ENCODE measurements at regions not wholly inside any gene's neighbourhood (a gene's known extent, or its start where the extent isn't known, plus 50 kb on each side); places are given as distances from the start of the nearest gene placed in this dataset.
A peak's percentile ranks its signal among the peaks of the same experiment; 100 is the strongest.

GRCh38 chr15:46265664-46266347 lies 631.0 kb downstream of the SQOR start:
- no peak for DNase-seq

GRCh38 chr15:46266661-46267060 lies 631.8 kb downstream of the SQOR start:
- DNase-seq = no peak

- DNase-seq = no peak
Measured at GRCh38 chr15:46270481-46271147, 635.8 kb downstream of the SQOR start.

GRCh38 chr15:46275701-46276100 lies 640.9 kb downstream of the SQOR start:
- DNase-seq = no peak

DNA sequence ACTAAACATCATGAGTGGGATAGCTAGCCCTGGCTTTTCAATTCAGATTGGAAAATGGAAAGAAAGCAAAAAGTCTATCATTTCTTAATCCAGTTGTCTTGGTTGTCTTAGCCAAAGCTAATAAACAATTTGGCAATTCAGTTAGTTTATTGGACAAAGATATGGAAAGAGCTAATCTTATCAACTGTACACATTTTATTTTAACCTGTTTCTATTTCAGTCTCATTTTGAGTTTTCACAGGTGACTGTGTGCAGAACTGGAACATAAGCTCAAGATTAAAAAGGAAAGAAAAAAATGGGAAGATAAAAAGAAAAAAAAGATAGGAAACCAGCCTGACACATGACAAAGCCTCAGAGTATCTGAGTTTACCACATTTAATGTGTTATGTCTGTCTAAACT lies 642.6 kb downstream of the SQOR start:
- no peak for DNase-seq

DNA sequence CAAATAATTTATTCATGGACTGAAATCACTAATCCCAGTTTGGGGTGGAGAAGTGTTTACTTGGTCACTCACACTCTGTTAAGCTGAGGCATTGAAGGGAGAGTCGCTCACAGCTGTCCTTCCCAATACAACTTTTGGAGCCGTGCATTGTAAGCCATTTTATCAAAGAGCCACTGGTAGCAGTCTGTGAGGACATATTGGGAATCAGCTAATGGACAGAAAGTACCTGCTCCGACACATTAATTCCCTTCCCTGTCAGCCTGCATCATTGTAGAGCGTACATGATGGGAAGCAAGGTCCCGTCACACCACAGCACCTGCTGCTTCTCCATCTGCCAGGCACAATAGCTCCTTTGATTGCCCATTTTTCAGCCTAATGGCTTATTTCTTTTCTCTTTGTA lies 643.2 kb downstream of the SQOR start:
- DNase-seq = peak; percentile 83

DNA sequence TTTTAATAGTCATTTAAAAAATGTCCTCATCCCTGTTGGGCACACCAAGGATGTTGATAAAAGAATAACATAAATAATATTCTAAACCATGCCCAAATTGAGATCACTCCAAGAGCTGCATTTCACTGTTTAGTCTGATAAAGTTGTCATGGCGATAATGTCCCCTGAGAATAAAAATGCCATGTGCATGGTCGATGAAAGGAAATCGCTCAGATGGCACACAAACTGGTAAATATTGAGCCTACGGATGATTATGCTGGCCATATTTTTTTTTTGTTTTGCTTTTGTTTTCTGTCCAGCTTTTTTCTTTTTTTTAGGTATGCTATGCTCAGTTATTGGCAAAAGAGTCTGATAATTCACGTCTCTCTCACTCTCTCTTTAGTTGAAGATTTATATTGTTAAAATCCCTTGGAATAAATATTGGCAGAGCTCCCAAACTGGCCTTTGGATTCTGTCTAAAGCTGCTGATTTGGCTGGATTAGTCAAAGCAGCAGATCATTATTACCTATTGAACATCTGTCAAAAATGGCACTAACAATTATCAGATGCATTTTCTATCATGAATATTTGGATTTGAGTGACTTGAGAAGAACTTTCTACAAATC lies 643.8 kb downstream of the SQOR start:
- peak; percentile 82 for DNase-seq

DNA sequence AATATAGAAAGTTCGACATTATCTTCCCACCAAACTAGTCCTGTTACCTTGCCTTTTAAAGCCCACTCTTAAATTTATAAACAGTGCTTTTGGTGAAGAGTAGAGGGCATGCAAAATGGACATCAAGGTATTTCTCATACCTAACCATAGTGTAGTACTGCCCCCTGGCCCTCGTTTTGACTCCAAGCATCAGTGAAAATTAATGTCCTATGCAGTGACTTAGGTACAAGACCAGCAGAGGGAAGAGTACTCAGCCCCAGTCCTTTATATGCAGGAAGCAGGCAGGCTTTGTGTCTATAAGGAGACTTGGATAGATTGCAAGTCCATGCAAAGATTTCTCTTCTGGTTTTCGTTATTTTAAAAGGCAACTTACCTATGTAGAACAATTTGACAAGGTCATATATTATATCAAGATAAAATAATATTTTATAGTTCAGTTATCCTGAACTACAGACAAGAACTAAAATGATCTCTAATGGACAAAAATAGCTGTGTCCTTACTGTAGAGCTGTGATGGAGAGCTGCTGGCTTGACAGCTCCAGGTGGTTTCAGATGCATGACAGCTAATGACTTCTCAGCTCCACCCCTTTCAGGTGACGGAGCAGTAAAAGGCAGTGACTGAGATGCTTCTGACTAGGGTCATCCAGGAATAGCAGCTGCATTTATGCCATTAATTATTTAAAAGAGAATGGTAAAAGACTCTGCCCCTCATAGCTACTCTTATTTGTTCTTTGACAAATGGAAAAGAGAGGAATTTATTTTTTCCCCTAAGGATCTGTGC lies 646.1 kb downstream of the SQOR start:
- DNase-seq = peak; percentile 81

DNA sequence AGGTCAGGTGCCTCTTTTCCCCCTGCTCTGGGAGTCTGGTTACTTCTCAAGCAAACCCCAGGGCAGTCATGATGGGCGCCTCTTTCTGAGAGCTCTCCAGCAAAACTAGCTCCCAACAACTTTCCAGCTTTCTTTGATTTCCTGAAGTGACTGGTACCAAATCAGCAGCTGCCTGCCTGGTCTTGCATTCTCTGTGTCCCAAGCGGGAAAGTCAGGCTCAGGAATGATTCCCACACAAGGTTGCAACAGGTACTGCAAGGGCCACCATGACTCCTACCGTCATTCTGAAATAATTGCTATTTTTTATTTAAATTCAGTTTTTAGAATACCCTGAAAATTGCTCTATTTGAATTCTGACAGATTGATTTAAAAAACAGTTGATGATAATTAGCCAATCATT lies 658.7 kb downstream of the SQOR start:
- no peak for DNase-seq

- DNase-seq = no peak
Measured at GRCh38 chr15:46296002-46296401, 661.2 kb downstream of the SQOR start.

DNA sequence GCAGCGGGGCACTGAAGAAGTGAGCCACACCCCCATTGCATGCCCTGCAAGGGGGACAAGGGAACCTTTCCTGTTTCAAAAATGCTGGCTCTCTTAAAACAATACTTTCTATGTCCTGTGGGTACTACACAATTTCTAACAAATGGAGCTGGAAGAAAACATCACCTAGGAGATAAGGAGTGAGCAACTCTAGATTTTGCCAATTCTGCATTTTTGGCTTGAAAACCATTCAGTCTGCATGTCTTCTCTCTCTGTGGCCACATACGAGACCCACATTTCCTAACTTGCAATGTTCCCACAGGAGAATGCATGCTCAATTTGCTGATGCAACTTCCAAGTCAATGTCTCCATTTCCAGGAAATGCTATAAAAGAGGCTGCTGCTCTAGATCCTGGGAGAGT lies 662.0 kb downstream of the SQOR start:
- no peak for DNase-seq

GRCh38 chr15:46297766-46298165 lies 662.9 kb downstream of the SQOR start:
- DNase-seq = no peak

GRCh38 chr15:46300716-46301115 lies 665.9 kb downstream of the SQOR start:
- no peak for DNase-seq

- DNase-seq = no peak
Measured at GRCh38 chr15:46301291-46301690, 666.5 kb downstream of the SQOR start.

DNA sequence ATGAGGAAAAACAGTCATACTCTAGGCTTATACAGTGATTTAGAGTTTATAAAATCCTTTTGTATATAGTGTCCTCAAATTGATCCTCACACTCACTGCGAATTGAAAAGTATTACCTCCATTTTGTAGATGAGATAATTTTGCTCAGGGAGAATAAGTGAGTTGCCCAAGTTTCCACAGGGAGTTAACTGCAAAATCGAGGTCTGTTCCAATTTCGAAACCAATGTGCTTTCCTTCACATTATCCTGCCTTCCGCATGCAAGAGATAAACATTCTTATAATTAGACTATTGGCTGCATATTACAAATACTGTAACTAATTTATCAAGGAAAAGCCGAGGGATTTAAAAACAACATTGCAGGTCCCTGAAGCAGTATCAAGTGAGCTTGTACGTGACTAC lies 667.0 kb downstream of the SQOR start:
- no peak for DNase-seq

- DNase-seq = peak; percentile 8
Measured at GRCh38 chr15:46304321-46304720, 669.5 kb downstream of the SQOR start.

DNA sequence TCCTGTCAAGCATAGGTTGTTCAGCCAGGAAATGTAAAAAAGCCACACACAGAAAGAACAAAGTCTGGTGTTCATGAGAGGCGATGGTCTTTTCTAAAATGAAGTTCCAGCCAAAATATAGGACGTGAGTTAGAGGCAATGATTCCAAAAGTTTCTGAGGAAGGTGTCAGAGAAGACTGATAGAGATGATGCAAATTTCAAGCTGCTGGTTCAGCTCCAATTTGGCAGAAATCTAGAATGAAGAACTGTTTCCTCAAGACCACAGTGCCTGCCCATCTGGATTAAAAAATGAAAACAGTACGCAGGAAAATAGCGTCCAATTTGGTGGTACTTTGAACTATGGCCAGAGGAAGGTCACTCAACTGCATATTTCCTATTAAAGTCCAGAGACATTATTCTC lies 672.9 kb downstream of the SQOR start:
- DNase-seq = no peak

DNA sequence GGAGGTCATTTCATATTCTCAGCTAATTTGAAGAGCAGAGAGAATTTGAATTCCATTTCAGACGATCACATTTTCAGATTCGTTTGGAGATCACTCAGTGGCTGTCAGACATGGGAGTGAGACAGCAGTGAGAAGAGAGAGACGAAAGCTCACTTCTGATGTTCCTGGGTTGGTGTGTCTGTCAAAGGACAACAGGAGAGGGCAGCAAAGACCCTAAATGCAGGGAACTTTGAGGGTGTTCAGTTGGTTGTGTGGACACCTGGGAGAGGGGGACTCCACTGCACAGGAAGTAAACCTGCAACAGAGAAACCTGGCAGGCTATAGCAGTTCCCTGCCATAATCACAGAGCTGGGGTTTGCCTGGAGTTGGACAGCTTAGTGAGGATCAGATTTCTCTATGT lies 675.1 kb downstream of the SQOR start:
- peak; percentile 67 for DNase-seq

DNA sequence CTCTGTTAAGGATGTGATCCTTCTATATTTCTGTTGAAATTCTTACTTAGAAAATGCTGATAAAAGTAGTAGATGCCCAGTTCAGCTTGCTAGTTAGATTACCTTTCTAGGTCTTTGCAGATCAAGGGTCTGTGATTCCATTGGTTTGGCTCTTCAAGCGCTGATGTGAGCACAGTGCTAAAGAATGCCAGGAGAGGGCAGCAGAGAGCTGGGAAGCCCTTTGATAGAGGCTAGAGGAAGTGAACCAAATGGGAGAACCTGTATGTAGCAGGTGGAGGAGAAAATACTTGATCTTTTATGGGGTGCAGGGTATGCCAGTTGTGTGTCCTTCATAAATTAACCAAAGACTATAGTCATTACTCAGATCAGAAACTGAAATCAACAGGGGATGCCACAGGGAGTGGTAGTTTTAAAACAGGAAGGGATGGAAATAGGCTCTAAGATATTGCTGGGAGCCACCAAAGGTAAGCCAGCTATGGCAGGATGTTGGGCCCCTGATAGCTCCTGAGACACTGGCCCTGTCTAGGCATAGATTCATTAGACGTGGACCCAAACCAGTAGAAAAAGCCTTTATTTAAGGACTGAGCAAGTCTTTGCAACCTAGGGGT lies 677.4 kb downstream of the SQOR start:
- DNase-seq = peak; percentile 75

DNA sequence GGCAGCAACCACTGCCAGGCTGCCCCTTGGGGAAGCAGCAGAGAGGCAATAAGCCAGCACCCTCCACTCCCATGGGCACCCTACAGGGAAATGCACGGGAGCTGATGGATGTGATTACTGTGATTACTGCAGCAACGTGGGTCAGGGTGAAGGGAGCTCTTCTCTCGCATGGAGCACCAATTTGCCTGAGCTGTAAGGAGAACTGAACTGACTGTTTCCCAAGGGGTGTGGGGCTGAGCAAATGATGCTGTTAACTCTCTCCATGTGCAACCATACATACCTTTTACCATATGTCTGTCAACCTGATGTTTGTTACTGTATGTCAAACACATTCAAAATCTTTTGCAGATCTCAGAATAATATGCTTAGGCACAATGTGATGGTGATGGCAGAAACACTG lies 680.6 kb downstream of the SQOR start:
- DNase-seq = peak; percentile 60

DNA sequence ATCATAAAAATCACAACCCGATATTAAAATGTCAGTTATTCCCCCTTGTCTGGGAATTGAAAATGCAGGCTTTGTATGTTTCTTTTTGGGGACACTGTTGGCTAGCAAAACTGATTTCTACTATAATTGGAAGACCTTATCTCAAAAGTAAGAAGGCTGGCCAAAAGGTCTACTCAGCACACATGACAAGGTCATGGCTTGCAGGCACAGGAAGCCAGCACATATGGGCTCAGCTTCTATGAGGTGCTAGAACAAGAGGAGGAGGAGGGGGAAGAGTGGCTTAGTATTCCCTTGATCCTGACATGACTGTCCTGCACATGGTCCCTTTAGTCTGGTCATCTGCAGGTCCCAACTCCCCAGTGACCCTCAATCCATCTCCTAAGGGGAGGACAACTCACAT lies 681.2 kb downstream of the SQOR start:
- no peak for DNase-seq

- no peak for DNase-seq
Measured at GRCh38 chr15:46317029-46317428, 682.2 kb downstream of the SQOR start.

DNA sequence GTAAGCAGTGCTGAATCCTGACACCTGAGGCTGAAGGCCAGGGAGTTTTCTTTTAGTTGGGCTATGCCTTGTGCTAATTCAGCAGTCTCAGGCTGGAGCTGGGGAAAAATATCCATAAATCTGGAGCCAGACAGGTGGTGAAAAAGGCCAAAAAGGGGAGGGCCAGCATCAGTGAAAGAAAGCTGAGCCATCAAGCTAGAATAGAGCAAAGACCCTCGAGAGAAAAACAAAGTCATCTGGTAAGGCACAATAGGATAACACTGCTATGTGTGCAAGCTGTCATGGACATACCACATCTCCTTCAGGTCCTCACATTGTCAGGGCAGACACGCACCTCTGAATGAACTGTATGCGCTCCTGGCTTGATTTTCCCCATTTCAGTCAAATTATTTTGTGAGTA lies 687.9 kb downstream of the SQOR start:
- DNase-seq = no peak

All from COR-L47 (cell line).